ENCODE measurements at regions not wholly inside any gene's neighbourhood (a gene's known extent, or its start where the extent isn't known, plus 50 kb on each side); places are given as distances from the start of the nearest gene placed in this dataset.

GRCh38 chr6:170162775-170163404 is 128.0 kb downstream of the DLL1 start:
- TF ChIP-seq POLR2A (IDR thresholded peaks at IDR 0.05) (no peak), CTCF (IDR thresholded peaks at IDR 0.05) (no peak)
